ENCODE measurements at regions not wholly inside any gene's neighbourhood (a gene's known extent, or its start where the extent isn't known, plus 50 kb on each side); places are given as distances from the start of the nearest gene placed in this dataset.

GRCh38 chr7:130996833-130997231, 262.8 kb upstream of the KLF14 start:
- 30 to 34% methylated on average over 6 of the region's 6 CpGs for WGBS, 2 donors
- H3K4me1 ChIP-seq: peaks cover 5 to 94% (median 78%) of the 10 kb centered on the region in 4 donors

GRCh38 chr7:130998993-130999602, 265.1 kb upstream of the KLF14 start:
- H3K27ac ChIP-seq: peak overlapping the region; percentile 26 to 92 (median 74)
- no peak for TF ChIP-seq CTCF (IDR thresholded peaks at IDR 0.05)
- TF ChIP-seq POLR2A (IDR thresholded peaks at IDR 0.05): no peak
- no peak for TF ChIP-seq EP300 (IDR thresholded peaks at IDR 0.05)
- WGBS, 2 donors: 54 to 65% methylated on average over 3 of the region's 3 CpGs
- no peak for DNase-seq (ENCODE audit: low spot score in 2 of 2)
- no peak overlapping the region for H3K4me3 ChIP-seq
- H3K9me3 ChIP-seq: peaks cover 0 to 6% (median 0%) of the 10 kb centered on the region in 4 donors
- H3K27me3 ChIP-seq: no peaks in the 10 kb centered on the region
- peaks cover 0 to 15% (median 0%) of the 10 kb centered on the region in 3 donors for H3K36me3 ChIP-seq
- peaks cover 5 to 78% (median 58%) of the 10 kb centered on the region in 4 donors for H3K4me1 ChIP-seq

More at GRCh38 chr7:130996833-130997231, 262.8 kb upstream of the KLF14 start:
- peaks cover 0 to 5% (median 0%) of the 10 kb centered on the region in 3 donors for H3K36me3 ChIP-seq
- DNase-seq (ENCODE audit: low spot score in 2 of 2): no peak
- no peaks in the 10 kb centered on the region for H3K9me3 ChIP-seq
- TF ChIP-seq EP300 (IDR thresholded peaks at IDR 0.05) (no peak), POLR2A (IDR thresholded peaks at IDR 0.05) (no peak), CTCF (IDR thresholded peaks at IDR 0.05) (no peak)
- H3K4me3 ChIP-seq: no peak overlapping the region
- H3K27ac ChIP-seq: peak overlapping the region; percentile 78 to 92 (median 91)
- no peaks in the 10 kb centered on the region for H3K27me3 ChIP-seq

- Histone ChIP-seq H3K27me3 (no peaks in the 10 kb centered on the region), H3K4me3 (no peak overlapping the region), H3K27ac (peak overlapping the region in 3 of 4 donors; percentile 26 to 92 (median 90)), H3K9me3 (peaks cover 0 to 6% (median 0%) of the 10 kb centered on the region in 4 donors), H3K4me1 (peaks cover 5 to 78% (median 53%) of the 10 kb centered on the region in 4 donors), H3K36me3 (peaks cover 0 to 15% (median 0%) of the 10 kb centered on the region in 3 donors)
- DNase-seq (ENCODE audit: low spot score in 2 of 2): no peak
- WGBS, 2 donors: 65 to 77% methylated on average over 4 of the region's 4 CpGs
- no peak for TF ChIP-seq POLR2A (IDR thresholded peaks at IDR 0.05)
- TF ChIP-seq EP300 (IDR thresholded peaks at IDR 0.05): no peak
- no peak for TF ChIP-seq CTCF (IDR thresholded peaks at IDR 0.05)
Measured at GRCh38 chr7:130999926-131000325, 265.9 kb upstream of the KLF14 start.

DNA sequence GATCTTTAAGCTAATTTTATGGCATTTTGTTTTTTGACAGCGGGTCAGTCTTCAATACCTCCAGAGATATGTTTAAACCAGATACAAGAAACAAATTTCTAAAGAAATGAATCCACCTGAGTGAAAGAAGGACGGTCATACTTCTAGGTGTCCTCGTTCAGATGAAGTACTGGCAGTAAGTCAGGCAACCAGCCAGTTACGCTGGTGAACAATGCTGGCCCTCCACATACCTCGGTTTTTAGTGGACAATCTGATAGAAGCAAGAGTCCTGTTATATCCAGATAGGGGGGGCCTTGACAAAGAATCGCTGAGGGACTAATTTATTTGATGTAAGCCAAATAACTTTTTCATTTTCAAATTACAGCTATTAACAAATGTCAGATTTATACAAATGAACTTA, 266.4 kb upstream of the KLF14 start:
- H3K9me3 ChIP-seq: peaks cover 0 to 6% (median 0%) of the 10 kb centered on the region in 4 donors
- H3K4me3 ChIP-seq: no peak overlapping the region
- peaks cover 0 to 15% (median 0%) of the 10 kb centered on the region in 3 donors for H3K36me3 ChIP-seq
- TF ChIP-seq EP300 (IDR thresholded peaks at IDR 0.05) (no peak), CTCF (IDR thresholded peaks at IDR 0.05) (no peak), POLR2A (IDR thresholded peaks at IDR 0.05) (no peak)
- no peak for DNase-seq (ENCODE audit: low spot score in 2 of 2)
- no peaks in the 10 kb centered on the region for H3K27me3 ChIP-seq
- H3K4me1 ChIP-seq: peaks cover 5 to 75% (median 49%) of the 10 kb centered on the region in 4 donors
- WGBS, 2 donors: 87 to 93% methylated on average over 6 of the region's 6 CpGs
- peak overlapping the region in 3 of 4 donors; percentile 35 to 92 (median 90) for H3K27ac ChIP-seq

GRCh38 chr7:131000873-131001272, 266.9 kb upstream of the KLF14 start:
- H3K36me3 ChIP-seq: peaks cover 0 to 15% (median 0%) of the 10 kb centered on the region in 3 donors
- peaks cover 0 to 6% (median 0%) of the 10 kb centered on the region in 4 donors for H3K9me3 ChIP-seq
- H3K4me1 ChIP-seq: peaks cover 5 to 70% (median 44%) of the 10 kb centered on the region in 4 donors
- 45 to 50% methylated on average over 2 of the region's 2 CpGs for WGBS, 2 donors
- no peak for TF ChIP-seq EP300 (IDR thresholded peaks at IDR 0.05)
- no peak for TF ChIP-seq POLR2A (IDR thresholded peaks at IDR 0.05)
- no peak for TF ChIP-seq CTCF (IDR thresholded peaks at IDR 0.05)
- DNase-seq (ENCODE audit: low spot score in 2 of 2): no peak
- H3K4me3 ChIP-seq: no peak overlapping the region
- no peaks in the 10 kb centered on the region for H3K27me3 ChIP-seq
- H3K27ac ChIP-seq: peak overlapping the region in 3 of 4 donors; percentile 35 to 92 (median 90)

All from tibial nerve (tissue), 4 donors.